Hematopoietic multipotent progenitor cell treated with erythropoietin and hydrocortisone succinate and interleukin-3 and kit ligand, for 4 days (in vitro differentiated cells): ENCODE measurements at regions not wholly inside any gene's neighbourhood (a gene's known extent, or its start where the extent isn't known, plus 50 kb on each side); places are given as distances from the start of the nearest gene placed in this dataset.

Source experiments
- DNase-seq: peaks from one replicate; pipeline ENCODE4 v3.0.0-alpha.2; 2015

- peak; percentile 5 for DNase-seq
These were observed 151.8 kb upstream of the B3GALT2 start for GRCh38 chr1:193338194-193338593.

- DNase-seq: no peak
These were observed 149.5 kb upstream of the B3GALT2 start for GRCh38 chr1:193335806-193336428.

- no peak for DNase-seq
These were observed 146.8 kb upstream of the B3GALT2 start for GRCh38 chr1:193333166-193333565.

GRCh38 chr1:193326296-193326695 lies 139.9 kb upstream of the B3GALT2 start:
- no peak for DNase-seq

GRCh38 chr1:193325771-193326170 lies 139.4 kb upstream of the B3GALT2 start:
- DNase-seq: no peak

GRCh38 chr1:193325042-193325441 lies 138.6 kb upstream of the B3GALT2 start:
- no peak for DNase-seq

GRCh38 chr1:193322211-193322610 lies 135.8 kb upstream of the B3GALT2 start:
- DNase-seq: no peak

- no peak for DNase-seq
These were observed 134.9 kb upstream of the B3GALT2 start for GRCh38 chr1:193321242-193321840.

GRCh38 chr1:193320270-193320669 lies 133.9 kb upstream of the B3GALT2 start:
- no peak for DNase-seq

GRCh38 chr1:193318347-193318746 lies 131.9 kb upstream of the B3GALT2 start:
- no peak for DNase-seq

- no peak for DNase-seq
These were observed 127.1 kb upstream of the B3GALT2 start for GRCh38 chr1:193313354-193314140.

GRCh38 chr1:193312432-193312831 lies 126.0 kb upstream of the B3GALT2 start:
- DNase-seq: no peak

- peak; percentile 5 for DNase-seq
These were observed 125.0 kb upstream of the B3GALT2 start for GRCh38 chr1:193311226-193311948.

GRCh38 chr1:193310564-193310963 lies 124.2 kb upstream of the B3GALT2 start:
- DNase-seq: no peak

GRCh38 chr1:193309936-193310475 lies 123.6 kb upstream of the B3GALT2 start:
- DNase-seq: no peak

GRCh38 chr1:193308438-193308837 lies 122.0 kb upstream of the B3GALT2 start:
- DNase-seq: peak; percentile 12

GRCh38 chr1:193306430-193306829 lies 120.0 kb upstream of the B3GALT2 start:
- no peak for DNase-seq
